GM13977 (cell line): ENCODE measurements at regions not wholly inside any gene's neighbourhood (a gene's known extent, or its start where the extent isn't known, plus 50 kb on each side); places are given as distances from the start of the nearest gene placed in this dataset.

ENCODE experiments used
- DNase-seq: peaks from one replicate; pipeline ENCODE4 v3.0.0; 2012; ENCODE audit warnings: low spot score
- in situ Hi-C: fragments of 300-500 bp; cut with MboI; formaldehyde crosslinking; loops from one replicate; pipeline ENCODE4 v1.12.0; 2022; ENCODE audit warnings: low sequenced_read_pairs, low pct_unique_long_range_greater_than_20kb, mixed read lengths, inconsistent platforms; ENCODE audit not compliant: unreplicated experiment
- TF ChIP-seq, protein P1 (sequence below): IDR thresholded peaks from 2 replicates; pipeline ENCODE4 v1.5.1; 2012; ENCODE audit warnings: mild to moderate bottlenecking, control low read depth; ENCODE audit not compliant: insufficient read depth; ENCODE audit errors: extremely low read depth, missing control alignments

- TF ChIP-seq, protein P1, sequence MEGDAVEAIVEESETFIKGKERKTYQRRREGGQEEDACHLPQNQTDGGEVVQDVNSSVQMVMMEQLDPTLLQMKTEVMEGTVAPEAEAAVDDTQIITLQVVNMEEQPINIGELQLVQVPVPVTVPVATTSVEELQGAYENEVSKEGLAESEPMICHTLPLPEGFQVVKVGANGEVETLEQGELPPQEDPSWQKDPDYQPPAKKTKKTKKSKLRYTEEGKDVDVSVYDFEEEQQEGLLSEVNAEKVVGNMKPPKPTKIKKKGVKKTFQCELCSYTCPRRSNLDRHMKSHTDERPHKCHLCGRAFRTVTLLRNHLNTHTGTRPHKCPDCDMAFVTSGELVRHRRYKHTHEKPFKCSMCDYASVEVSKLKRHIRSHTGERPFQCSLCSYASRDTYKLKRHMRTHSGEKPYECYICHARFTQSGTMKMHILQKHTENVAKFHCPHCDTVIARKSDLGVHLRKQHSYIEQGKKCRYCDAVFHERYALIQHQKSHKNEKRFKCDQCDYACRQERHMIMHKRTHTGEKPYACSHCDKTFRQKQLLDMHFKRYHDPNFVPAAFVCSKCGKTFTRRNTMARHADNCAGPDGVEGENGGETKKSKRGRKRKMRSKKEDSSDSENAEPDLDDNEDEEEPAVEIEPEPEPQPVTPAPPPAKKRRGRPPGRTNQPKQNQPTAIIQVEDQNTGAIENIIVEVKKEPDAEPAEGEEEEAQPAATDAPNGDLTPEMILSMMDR, result no peak
- DNase-seq, result no peak
- in situ Hi-C loops, result no loop called here
Observed at GRCh38 chr20:22411286-22411626, 173.1 kb downstream of the FOXA2 start.

- no peak for DNase-seq
- TF ChIP-seq, protein P1, result no peak
- in situ Hi-C loops, result no loop called here
Observed at GRCh38 chr20:22410556-22411130, 173.7 kb downstream of the FOXA2 start.

GRCh38 chr20:22408521-22409402 lies 175.6 kb downstream of the FOXA2 start:
- DNase-seq, result no peak
- in situ Hi-C loops, result no loop called here
- TF ChIP-seq, protein P1, result no peak

- TF ChIP-seq, protein P1, result no peak
Observed at GRCh38 chr20:22407237-22408193, 176.9 kb downstream of the FOXA2 start.

GRCh38 chr20:22404419-22405170 lies 179.8 kb downstream of the FOXA2 start:
- no peak for DNase-seq
- in situ Hi-C loops, result no loop called here
- TF ChIP-seq, protein P1, result no peak

More at GRCh38 chr20:22407237-22408193, 176.9 kb downstream of the FOXA2 start:
- in situ Hi-C loops, result no loop called here
- no peak for DNase-seq
